ENCODE measurements at regions not wholly inside any gene's neighbourhood (a gene's known extent, or its start where the extent isn't known, plus 50 kb on each side); places are given as distances from the start of the nearest gene placed in this dataset.

- H3K4me3 ChIP-seq (ENCODE audit: low read depth, low read length), result no peak overlapping the region
- CTCF ChIA-PET, result no interaction called here
- POLR2A ChIA-PET, result no interaction called here
- TF ChIP-seq CTCF (IDR thresholded peaks at IDR 0.05; ENCODE audit: insufficient read depth, low read length, missing control alignments), result no peak
- no peak for DNase-seq (ENCODE audit: low read depth, low spot score)
These were observed 89.0 kb downstream of the GCNT4 start for GRCh38 chr5:74963407-74963806.

- CTCF ChIA-PET, result interaction anchor here (1.0 to 1.2 kb wide), 3 partner anchors 26 to 92 kb away, joined by 3 to 7 read pairs (median 3); no protein-coding TSS in a partner anchor
- no peak for DNase-seq (ENCODE audit: low read depth, low spot score)
- POLR2A ChIA-PET, result no interaction called here
- TF ChIP-seq CTCF (IDR thresholded peaks at IDR 0.05; ENCODE audit: insufficient read depth, low read length, missing control alignments), result no peak
- no peak overlapping the region for H3K4me3 ChIP-seq (ENCODE audit: low read depth, low read length)
These were observed 91.7 kb upstream of the FAM169A start for GRCh38 chr5:74957906-74958305.

- CTCF ChIA-PET, result interaction anchor here (1.0 to 1.2 kb wide), 3 partner anchors 25 to 92 kb away, joined by 3 to 7 read pairs (median 3); no protein-coding TSS in a partner anchor
- POLR2A ChIA-PET, result no interaction called here
- no peak for DNase-seq (ENCODE audit: low read depth, low spot score)
- no peak overlapping the region for H3K4me3 ChIP-seq (ENCODE audit: low read depth, low read length)
- no peak for TF ChIP-seq CTCF (IDR thresholded peaks at IDR 0.05; ENCODE audit: insufficient read depth, low read length, missing control alignments)
These were observed 91.0 kb upstream of the FAM169A start for GRCh38 chr5:74957029-74957784.

- CTCF ChIA-PET, result interaction anchor here (1.2 kb wide), 1 partner anchor 94 kb away, joined by 3 read pairs; no protein-coding TSS in a partner anchor
- H3K4me3 ChIP-seq (ENCODE audit: low read depth, low read length), result no peak overlapping the region
- no peak for TF ChIP-seq CTCF (IDR thresholded peaks at IDR 0.05; ENCODE audit: insufficient read depth, low read length, missing control alignments)
- DNase-seq (ENCODE audit: low read depth, low spot score), result no peak
- POLR2A ChIA-PET, result no interaction called here
These were observed 90.1 kb upstream of the FAM169A start for GRCh38 chr5:74956278-74956677.

GRCh38 chr5:74954919-74955318 is 88.7 kb upstream of the FAM169A start:
- CTCF ChIA-PET, result interaction anchor here (0.9 to 1.5 kb wide), 4 partner anchors 10 to 99 kb away, joined by 3 to 4 read pairs (median 3); no protein-coding TSS in a partner anchor
- POLR2A ChIA-PET, result interaction anchor here (1.0 kb wide), 1 partner anchor 366 kb away, joined by 3 read pairs; no protein-coding TSS in a partner anchor
- H3K4me3 ChIP-seq (ENCODE audit: low read depth, low read length), result no peak overlapping the region
- DNase-seq (ENCODE audit: low read depth, low spot score), result no peak
- TF ChIP-seq CTCF (IDR thresholded peaks at IDR 0.05; ENCODE audit: insufficient read depth, low read length, missing control alignments), result no peak

GRCh38 chr5:74953937-74954720 is 87.9 kb upstream of the FAM169A start:
- ChIA-PET CTCF (interaction anchor here (0.9 to 1.5 kb wide), 3 partner anchors 10 to 96 kb away, joined by 3 to 4 read pairs (median 3); no protein-coding TSS in a partner anchor), POLR2A (interaction anchor here (1.0 kb wide), 1 partner anchor 367 kb away, joined by 3 read pairs; no protein-coding TSS in a partner anchor)
- no peak for TF ChIP-seq CTCF (IDR thresholded peaks at IDR 0.05; ENCODE audit: insufficient read depth, low read length, missing control alignments)
- H3K4me3 ChIP-seq (ENCODE audit: low read depth, low read length), result no peak overlapping the region
- no peak for DNase-seq (ENCODE audit: low read depth, low spot score)

Data from AG04449 (cell line).